Stimulated activated CD4-positive, alpha-beta T cell treated with anti-CD3 and anti-CD28 coated beads, TNF-alpha, amount 100 ng/mL, for 24 hours (primary cell): ENCODE measurements at regions not wholly inside any gene's neighbourhood (a gene's known extent, or its start where the extent isn't known, plus 50 kb on each side); places are given as distances from the start of the nearest gene placed in this dataset.
"Not testable (repeated sequence)": the region's sequence is repeated elsewhere in the genome, so short reads cannot be mapped to it uniquely, and the experiment has no call there.

Experiments
- DNase-seq, 3 experiments: peaks; one replicate each; pipeline ENCODE4 v3.0.0-alpha.2; 2020; ENCODE audit warnings: low read depth in 3 of 3

DNA sequence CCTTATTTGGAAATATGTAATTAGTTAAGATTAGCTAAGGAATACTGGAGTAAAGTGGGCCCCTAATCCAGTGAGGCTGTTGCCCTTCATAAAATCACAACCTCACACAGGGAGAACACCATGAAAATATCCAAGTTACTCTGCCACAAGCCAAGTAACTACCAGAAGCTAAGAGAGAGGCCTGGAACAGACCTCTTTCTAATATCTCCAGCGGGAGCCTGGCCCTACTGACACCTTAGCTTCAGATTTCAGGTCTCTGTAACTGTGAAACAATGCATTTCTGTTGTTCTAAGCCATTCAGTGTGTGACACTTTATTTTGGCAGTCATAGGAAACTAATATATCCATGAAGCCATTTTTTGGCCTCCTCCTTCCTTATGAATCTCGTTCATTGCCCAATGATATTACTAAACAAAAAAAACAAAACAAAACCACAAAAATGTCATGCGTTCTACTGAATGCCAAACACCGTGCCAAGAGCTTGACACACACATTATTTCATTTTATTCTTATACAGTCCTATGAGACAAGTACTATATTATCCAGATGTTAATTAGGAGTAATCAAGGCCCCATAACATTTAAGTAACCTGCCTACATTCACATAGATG is 699.0 kb downstream of the MAT2B start:
- no peak for DNase-seq

DNA sequence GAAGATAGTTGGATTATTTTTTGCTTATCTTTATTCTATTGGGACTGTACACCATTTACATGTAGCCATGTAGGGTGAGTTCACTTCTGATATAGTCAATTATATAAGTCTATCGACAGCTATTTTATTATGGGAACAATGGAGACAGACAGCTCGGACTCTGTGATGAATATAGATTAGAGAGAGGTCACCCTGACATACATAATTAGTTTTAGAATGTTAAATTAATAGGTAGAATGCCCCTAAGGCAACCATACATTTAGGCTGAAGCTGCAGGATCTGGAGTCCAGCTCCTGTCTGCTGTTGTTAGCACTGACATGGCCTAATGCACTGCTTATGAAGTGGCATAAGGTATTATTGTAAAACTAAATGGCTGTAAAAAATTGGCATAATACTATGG is 700.8 kb downstream of the MAT2B start:
- DNase-seq: no peak

DNA sequence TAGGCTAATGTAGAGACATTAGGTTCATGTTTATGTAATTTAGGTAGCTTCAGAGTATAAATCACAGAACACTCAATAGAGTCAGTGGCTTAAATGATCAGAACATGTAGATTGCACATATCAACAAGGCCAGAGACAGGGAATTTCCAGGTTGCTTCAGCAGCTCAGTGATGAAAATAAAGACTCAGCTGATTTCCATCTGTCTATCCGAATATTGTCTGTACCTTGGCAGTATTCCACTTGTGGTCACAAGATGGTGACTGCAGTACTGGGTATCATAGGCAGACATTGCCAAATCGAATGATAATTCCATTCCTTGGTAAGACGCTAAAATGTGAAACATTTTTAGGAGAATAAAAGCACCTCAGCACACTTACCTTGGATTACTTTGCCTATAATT is 702.2 kb downstream of the MAT2B start:
- DNase-seq: no peak

DNA sequence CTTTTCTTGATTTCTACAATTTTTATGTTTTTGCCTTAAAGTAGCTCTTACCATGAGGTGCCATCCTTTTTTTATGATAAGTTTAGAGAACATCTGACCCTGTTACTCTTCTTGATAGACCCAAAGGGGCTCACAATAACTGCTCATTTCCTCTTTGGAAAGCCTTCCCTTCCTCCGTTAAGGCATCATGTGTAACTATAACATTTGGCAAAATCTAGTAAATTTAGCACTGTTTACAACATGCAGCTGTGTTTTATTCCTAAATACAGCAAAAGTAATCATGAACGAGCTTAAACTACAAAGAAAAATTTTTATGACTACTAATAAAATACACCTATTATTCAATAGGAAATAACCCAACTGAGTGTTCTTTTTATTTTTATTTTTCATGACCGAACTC is 705.1 kb downstream of the MAT2B start:
- DNase-seq: no peak

DNA sequence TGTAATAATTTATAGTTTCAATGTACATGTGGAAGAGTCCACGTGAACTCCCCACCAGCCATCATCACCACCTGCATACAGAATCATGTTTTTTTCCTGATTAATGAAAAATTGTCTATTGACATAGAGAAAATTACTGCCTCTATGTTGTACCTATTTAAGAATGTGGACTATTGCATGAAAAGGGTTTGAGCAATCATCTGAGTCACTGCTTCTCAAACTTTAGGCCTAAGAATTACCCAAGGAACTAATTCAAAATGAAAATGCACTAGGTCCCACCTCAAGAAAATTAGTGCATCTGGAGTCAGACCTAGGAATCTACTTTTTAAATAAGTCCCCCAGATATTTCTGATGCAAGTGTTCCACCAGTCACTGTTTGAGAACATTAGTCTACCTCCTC is 709.3 kb downstream of the MAT2B start:
- no peak for DNase-seq

DNA sequence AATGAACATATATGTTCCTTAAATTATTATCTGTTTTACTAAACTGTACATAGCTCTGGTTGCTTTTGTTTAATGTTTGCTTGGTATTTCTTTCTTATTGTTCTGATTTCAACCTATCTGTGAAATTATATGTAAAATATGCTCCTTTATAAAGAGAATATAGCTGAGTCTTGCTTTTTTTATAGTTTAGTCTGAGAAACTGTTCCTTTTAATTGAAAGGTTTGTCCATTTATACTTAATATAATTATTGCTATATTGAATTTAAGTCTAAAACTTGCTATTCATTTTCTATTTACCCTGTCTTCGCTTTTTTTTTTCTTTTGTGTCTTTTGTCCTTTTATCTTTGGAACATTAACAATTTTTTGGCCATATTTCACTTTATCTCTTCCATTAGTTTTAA is 712.0 kb downstream of the MAT2B start:
- no peak for DNase-seq

DNA sequence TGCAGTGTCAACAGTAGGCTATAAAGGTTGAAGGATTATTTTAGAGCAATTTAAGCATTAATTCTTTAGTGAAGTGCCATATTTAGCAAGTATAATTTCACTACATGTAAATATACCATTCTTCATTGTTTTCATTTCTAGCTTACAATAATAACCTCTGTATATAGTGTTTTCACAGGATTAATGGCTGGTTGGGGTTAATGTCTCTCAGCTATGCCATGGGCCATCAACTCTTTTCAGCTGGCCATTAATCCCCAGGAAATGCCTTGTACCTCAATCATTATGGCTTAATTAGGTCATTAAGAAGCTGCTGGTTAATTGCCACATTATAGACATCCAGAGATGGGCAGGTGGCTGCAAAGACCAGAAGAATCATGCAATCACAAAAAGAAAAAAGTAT is 715.1 kb downstream of the MAT2B start:
- no peak for DNase-seq

DNA sequence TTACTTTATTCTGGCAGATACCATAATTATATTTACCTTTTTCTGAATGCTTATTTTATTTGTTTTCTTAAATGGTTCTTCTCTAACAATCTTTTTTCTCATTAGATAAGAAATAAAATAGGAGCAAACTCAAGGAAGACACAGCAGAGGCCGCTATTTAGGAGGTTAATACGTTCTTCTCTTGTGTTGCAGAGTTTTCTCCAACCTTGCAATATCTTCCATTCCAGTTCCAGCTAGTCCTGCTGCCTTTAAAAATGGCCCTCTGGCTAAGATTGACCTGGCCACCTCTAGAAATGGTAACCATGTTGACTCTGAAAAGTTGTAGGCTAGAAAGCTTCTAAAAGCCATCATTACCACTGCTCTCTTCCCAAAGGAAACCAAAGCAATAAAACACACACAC is 718.8 kb downstream of the MAT2B start:
- DNase-seq: no peak

DNA sequence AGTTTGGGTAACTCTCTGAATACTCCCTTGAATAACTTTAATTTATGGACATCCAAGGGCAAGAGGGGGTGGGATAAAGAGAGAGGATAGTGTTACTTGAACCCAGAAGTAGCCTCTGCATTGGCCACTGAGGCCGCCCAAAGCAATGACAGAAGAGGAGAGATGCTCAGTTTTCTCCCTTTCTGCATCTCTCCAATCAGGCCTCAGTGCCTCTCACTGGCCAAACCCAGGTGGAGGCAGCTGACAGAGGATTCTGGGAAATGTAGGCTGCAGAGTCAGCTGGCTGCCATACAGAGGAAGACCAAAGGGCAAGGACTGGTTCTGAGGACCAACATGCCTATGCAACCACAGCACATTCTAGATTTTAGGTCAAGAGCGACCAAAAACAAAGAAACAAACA is 719.4 kb downstream of the MAT2B start:
- no peak for DNase-seq

DNA sequence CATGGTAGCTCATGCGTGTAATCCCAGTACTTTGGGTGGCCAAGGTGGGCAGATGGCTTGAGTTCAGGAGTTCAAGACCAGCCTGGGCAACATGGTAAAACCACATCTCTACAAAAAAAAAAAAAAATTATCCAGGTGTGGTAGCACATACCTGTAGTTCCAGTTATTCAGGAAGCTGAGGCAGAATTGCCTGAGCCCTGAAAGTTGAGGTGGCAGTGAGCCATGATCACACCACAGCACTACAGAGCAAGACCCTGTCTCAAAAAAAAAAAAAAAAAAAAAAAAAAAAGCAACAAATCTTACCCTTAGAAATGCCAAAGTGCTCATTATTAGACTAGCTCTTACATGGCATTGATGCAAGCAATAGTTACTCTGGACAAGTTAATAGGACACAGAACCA is 724.9 kb downstream of the MAT2B start:
- DNase-seq: no peak

DNA sequence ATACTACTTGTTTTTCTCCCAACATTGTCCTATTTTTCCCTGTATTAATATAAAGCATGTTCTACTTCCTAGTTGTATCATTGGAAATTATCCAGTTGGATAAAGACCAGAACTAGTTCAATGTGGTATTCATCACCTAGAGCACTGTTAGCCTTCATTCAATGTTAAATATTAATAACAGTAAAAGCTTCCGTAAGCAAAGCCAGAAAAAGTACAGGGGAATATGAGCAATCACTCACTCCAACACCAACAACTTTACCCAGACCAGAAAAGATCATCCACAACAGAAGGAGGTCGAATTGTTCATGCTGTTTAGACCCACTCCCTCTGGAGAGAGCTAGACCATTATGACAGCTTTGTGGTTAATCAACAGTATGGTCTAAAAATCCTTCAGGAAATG is 728.4 kb downstream of the MAT2B start:
- DNase-seq: no peak

DNA sequence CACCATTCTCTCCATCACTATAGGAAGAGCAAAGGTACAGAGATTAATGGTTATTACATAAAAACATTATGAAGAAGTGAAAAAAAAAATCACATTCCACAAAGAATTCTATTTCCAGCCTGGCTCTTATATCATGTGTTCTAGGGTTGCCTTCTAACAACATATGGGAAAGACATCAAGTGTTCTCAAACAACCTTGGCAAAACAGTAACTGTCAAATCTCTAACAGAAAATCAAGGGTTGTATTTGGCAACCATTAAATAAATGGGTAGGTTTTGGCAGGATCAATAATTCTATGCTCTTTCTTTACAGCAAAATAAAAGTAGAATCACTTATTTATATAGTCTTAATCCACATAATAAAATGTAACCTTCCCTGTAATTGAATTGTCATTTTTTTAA is 728.9 kb downstream of the MAT2B start:
- DNase-seq: no peak

DNA sequence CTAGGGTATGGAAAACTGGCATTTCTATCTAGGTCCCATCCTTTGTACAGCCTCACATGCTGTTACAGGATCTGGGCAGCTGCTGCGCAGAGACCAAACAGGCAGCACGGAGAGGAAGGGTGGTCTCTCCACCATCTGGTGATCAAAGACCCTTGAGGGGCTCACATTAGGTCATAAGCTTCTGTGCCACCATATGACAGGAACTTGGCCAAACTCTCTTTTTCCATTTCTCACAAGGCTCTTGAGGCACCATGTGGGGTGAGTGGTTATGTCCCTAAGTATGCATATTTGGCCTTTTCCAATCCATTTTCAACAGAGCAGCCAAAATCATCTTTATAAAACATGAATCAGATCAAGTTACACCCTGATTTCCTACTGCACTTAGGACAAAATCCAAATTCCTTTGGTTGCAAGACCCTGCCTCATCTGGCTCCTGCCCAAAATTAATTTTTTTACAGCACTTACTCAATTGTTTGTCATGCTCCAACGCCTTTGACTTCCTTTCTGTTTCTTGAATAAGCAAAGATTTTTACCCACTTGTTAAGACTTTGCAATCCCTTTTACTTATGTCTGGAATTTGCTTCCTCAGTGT is 730.0 kb downstream of the MAT2B start:
- DNase-seq: no peak

DNA sequence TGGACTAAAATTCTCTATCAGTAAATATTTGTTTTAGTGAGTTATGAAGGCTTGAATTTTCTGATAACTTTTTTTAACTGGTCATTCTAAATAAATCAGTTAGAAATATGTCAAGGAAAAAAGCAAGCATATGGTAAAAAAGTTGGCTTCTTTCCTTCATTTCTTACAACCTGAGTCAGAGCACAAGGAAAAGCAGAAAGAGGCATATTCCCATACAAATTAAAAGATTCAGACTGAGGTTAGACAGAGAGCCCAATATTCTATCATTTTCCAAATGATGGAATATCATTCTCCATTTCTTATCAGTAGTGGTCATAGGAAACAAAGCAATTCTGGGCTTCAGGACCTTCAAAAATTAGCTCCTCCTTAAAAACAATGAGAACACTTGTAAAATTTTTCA is 732.1 kb downstream of the MAT2B start:
- DNase-seq: no peak

DNA sequence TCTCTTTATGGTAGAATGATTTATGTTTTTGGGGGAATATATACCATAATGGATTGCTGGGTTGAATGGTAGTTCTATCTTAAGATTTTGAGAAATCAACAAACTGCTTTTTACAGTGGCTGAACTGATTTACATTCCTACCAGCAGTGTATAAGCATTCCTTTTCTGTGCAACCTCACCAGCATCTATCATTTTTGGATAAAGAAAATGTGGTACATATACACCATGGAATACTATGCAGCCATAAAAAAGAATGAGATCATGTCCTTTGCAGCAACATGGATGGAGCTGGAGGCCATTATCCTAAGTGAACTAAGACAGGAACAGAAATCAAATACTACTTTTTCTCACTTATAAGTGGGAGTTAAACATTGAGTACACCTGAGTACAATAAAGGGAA is 746.4 kb downstream of the MAT2B start:
- DNase-seq: not testable (repeated sequence)

DNA sequence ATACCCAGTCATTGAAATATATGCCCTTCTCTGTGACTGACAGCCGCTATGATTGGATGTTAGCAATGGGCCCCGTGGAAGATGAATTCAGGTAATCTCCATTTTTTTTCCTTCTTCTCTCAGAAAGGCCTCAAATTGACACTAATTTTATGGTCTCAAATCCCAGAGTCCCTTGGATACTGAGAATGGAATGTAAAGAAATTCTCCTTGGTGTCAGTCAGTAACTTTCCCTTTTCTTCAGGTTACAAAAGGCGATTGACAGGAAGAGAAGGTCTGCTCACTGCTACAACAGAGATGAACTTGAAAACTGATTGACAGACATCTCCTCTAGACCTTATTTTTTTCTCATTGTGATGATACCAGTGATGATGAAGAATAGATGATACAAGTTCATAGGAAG is 748.3 kb downstream of the MAT2B start:
- DNase-seq: no peak

DNA sequence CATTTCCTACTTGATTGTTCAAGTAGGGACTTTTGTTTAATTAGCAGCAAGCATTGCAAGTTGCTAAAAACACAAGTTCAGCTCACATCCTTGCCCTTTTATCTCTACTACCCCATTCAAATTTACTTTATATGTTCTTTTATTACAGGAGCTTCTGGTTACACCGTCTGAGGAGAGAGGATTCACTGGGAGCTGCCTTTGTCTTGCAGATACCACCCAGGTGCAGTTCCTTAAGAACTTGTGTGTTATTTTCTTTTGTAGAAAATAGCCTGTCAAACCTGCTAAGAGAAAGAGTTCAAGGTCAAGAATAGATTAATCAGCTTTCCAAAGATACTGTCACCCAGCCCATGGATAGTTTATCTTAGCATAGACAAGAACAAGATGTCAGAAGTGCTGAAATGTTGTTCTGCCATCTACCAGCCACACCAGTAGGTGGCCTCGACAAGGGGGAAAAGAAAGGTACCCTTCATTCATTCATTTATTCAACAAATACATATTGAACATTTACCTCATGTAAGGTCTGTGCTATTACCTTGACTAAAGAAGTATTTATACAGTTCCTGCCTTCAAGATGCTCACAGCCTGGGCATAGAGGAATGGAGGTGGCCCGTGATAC is 750.3 kb downstream of the MAT2B start:
- no peak for DNase-seq

DNA sequence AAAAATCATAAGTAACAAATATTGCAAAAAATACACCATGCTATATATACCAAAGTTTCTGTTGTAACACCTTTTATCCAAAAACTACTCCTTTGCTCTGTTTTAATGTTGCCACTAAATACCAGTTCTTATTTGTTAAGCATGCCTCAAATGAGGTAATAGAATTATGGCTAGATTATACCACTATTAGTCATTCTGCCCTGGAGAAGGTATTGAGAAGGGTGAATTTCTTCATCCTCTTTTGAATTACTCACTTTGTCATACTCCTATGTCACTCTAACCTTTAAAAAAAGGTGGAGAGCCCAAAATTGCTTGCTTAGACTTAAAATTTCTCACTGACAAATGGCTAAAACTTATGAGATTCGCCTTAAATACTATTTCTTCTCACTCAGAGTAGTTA is 750.9 kb downstream of the MAT2B start:
- DNase-seq: no peak

DNA sequence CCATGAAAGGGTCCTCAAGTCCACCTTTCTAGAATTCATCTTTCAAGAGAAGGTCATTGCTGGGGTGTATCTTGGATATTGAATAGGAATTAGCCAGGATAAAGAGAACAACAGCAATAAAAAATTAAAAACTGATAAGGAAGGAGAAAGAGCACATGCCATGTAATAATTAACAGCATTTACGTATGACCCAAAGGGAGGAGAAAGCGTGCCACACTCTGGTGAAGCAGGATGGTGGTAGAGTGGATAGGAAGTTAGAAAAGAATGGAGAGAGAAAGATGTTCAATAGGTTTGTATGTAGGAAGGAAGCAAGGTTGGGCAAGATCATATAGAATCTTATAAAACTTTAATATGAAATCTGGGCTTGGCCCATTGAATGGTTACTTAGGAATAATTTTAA is 751.5 kb downstream of the MAT2B start:
- DNase-seq: no peak

DNA sequence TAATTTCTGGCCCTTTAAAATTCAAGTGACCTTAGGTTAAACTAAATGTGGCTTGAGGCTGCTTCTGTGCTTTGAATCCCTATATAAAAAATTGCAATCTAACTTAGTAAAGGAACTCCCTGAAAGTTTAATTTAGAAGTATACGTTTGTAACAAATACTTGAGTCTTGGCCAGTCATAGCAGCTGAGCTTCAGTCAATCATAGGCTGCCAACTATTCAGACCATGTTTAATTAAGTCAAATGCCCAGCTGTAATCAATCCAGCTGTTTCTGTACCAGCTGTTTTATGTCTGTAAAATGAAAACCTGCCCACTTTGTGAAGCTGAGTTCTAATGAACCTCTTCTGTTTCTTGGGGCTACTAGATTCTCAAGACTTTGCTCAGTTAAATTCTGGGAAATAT is 760.1 kb downstream of the MAT2B start:
- DNase-seq: no peak

DNA sequence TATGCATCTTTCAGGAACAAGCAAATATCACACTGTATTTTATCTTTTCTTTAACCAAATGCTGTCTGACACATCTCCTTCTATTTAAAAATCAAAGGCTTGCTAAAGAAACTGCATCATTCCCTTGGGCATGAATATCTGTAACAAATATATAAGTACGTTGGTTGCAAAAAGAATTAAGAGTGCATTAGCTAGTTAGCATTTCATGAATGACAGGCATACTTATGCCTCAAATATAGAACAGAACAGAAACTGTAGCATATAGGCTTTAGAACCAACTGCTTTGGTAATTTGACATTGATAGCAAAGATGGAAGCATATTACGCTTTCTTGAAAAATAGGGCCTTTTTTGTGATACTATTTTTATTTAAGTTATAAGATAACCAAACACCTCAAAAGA is 761.2 kb downstream of the MAT2B start:
- DNase-seq: no peak

DNA sequence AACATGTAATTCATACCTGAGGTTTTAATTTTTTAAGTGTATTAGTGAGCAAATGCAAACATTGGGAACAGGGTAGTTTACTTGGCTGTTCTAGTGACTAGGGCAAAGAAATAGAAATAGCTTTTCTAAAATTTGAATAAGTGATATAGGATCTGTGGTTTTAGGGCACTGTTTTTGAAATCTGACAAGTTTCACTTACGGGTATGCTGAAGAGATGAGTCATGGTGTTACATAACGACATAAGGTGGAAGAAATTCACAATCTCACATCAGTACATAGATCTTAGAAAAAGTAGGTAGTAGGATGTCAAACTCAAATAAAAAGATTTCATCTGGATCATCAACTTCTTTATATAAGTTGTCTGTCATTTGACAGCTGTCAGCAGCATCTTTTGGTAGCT is 772.3 kb downstream of the MAT2B start:
- DNase-seq: no peak

DNA sequence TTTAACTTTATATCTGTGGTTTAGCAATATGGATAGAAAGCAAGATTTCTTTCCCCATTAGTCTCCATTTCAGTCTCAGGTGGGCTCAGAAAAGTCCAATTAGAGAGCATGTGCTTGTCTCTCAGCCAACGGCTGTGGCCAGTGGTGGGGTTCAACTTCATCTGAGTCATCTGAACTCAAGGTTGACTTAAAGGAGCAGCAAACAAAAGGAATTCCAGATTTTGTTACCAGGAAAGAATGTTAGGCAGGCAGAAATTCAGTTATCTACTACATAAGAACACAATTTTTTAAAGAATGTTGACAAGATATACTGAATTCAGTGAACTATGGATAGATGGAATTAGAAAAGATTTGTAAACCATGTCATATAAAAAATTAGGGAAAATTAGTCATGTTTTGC is 784.1 kb downstream of the MAT2B start:
- DNase-seq: no peak

DNA sequence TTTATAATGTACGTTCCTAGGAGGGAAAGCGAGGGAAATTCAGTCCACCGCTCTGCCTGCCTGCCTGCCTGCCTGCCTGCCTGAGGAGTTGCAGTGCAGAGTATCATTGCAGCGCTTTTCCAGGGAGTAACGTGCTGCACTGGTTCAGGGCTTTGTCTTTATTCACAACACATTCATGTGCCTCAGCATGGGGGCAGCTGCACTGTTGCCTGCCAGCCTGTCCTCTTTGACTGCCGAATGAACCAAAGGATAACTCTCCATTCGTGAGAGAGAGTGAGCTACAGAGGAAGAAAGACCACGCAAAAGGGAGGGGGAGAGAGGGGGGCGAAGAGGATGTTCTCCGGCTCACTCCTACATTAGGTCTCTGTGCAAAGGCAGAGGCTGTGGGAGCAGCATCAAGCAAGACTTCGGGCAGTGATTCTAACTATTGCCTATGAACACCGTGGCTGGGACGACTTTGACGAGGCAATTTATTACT is 791.2 kb downstream of the MAT2B start:
- no peak for DNase-seq
